ENCODE measurements at regions not wholly inside any gene's neighbourhood (a gene's known extent, or its start where the extent isn't known, plus 50 kb on each side); places are given as distances from the start of the nearest gene placed in this dataset.

GRCh38 chr3:28912120-28912885 lies 368.6 kb upstream of the RBMS3 start (continued):
- no peak for TF ChIP-seq POLR2A (IDR thresholded peaks at IDR 0.05; ENCODE audit: control extremely low read depth in 1 of 2, low read depth in 2 of 2, low read length in 2 of 2)
- TF ChIP-seq SRF (IDR thresholded peaks at IDR 0.05; ENCODE audit: low read depth, low read length): no peak
- no peak for TF ChIP-seq TAF7 (optimal IDR thresholded peaks at IDR 0.05; ENCODE audit: borderline replicate concordance, low read depth, low read length)
- no peak for TF ChIP-seq RXRA (IDR thresholded peaks at IDR 0.05; ENCODE audit: insufficient read depth, low read depth, low read length)

Measured in H1 (cell line).